HG03159 (cell line): ENCODE measurements at regions not wholly inside any gene's neighbourhood (a gene's known extent, or its start where the extent isn't known, plus 50 kb on each side); places are given as distances from the start of the nearest gene placed in this dataset.

Source experiments
- ATAC-seq: cut with Tn5 transposase; IDR thresholded peaks from one replicate; pipeline ENCODE4 v1.9.1; 2021; ENCODE audit warnings: mild to moderate bottlenecking, moderate library complexity; ENCODE audit not compliant: unreplicated experiment

DNA sequence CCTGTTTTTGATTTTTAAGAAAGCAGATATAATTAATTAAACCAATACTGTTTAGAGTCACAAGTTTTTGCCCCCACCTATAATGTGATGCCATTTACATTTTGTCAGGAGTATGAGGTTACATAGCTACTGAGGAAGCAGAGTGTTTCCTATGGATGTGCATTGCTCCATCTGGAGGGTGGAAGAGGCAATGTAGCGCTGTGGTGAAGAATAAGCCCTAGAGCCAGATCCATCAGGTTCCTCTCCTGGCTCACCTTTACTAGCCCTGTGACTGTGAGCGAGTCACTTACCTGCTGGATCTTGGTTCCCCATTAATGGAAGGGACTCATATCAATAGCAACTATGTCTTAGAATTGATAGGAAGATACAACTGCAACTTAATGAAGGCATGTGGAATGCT, 216.0 kb downstream of the GPAM start:
- no peak for ATAC-seq

DNA sequence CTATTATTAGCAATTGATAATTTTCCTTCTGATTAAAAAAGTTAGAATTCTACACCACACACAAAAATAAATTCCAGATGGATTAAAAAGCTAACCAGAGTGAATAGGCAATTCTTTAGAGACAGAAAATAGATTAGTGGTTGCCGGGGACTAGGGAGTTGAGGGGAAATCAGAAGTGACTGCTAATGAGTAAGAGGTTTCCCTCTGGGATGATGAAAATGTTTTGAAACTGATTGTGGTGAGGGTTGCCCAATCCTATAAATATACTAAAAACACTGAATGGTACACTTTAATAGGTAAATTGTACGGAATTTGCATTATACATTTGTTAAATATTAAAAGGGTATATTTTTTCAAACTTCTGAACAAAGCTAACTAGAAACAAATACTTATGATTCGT, 214.9 kb downstream of the GPAM start:
- no peak for ATAC-seq

DNA sequence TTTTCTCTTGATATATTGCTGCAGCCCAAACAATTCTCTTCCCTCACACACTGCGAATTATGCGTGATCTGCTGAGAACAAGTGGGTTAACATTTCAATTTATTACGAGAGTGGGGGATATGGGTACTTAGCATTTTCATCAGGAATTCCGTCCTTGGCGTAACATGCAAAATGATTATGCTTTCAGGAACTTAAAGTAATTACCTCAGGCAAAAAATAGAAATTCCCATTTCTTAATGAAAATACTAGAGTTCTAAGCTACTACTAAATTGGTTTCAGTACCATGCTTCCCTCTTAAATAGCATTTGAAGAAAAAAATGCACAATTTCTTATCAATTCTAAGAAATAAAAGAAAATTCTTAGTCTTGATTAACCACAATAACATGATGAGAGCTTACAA, 213.5 kb downstream of the GPAM start:
- ATAC-seq = no peak

DNA sequence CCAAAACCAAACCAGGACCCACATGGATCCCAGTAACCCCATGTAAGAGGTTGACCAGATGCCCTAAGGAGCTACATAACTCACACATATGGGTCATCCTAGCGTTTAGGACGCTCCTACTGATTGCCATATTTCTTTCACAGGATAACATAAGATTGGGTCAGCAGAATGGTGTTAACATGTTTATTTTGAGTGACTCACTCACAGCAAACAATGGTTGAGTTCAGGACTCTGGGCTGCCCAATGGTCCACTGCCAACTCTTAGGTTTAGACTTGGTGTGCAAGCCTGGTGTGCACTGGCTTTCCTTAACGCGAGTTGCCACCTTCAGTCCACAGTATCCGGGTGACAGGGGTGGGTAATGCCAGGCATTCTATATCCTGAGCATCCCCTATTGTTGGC, 211.5 kb downstream of the GPAM start:
- ATAC-seq = no peak

DNA sequence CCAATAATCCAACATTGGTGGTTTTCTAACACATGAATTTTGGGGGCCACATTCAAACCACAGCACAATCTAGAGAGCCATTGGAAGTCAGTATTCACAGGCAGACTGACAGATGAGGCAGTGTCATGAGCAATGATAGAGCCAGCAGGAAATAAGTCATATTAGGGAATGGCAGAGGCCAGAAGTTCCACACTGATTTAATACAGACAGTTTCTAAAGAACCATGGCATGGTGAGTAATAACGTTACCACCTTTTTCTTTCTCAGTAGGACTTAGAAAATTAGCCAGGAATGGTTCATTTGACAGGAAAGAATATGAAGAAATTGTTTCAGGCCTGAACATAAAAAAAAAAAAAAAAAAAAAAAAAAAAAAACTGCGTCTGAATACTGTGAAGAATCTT, 210.3 kb downstream of the GPAM start:
- no peak for ATAC-seq

DNA sequence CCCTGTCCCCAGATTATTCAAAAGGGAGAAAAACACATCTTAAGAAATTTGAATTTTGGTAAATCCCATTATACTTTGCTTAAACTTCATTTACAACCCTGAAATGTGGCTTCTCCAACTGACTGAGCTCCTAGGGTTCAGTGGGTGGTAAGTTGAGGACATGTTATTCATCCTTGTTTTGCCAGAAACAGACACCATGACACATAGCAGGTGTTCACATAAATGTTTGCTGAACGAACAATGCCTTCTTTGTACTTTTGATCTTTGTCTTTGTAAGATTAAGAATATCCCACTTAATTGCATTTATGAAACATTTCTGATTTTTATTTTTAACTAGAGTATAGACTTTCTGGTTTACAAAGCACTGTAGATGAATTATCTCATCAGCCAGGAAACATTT, 209.7 kb downstream of the GPAM start:
- ATAC-seq = no peak

DNA sequence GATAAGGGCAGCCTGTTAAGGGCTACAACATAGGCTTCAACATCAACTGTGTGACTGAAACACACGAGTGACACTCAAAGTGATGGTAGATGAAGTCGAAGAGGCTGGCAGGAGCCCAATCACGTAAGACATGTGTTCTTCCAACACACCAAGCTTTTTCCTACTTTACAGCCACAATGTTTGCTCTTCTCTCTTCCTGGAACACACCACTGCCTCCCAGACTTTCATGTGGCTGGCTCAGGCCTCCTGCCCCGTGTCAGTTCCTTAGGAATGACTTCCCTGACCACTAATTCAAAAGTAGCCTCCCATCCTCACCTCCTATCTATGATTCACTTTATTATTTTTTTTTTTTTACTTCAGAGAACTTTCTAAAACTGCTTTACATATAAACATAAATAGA, 209.2 kb downstream of the GPAM start:
- no peak for ATAC-seq

DNA sequence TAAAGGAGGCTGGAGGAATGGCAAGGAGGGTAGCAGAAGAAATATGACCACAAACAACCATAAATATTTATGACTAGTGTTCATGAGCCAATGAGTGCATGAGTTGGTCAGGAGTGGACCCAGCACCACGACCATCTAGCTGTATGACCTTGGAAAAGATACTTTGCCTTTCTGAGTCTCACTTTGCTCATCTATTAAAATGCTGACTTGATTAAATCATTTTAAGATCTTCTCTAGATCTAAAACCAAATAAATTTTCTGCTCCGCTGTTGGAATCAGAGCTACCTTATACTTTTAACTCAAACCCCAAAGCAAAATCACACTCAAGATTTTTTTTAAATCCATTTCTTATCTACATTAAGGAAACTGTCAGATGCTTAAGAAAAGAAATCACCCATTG, 207.0 kb downstream of the GPAM start:
- ATAC-seq = no peak

DNA sequence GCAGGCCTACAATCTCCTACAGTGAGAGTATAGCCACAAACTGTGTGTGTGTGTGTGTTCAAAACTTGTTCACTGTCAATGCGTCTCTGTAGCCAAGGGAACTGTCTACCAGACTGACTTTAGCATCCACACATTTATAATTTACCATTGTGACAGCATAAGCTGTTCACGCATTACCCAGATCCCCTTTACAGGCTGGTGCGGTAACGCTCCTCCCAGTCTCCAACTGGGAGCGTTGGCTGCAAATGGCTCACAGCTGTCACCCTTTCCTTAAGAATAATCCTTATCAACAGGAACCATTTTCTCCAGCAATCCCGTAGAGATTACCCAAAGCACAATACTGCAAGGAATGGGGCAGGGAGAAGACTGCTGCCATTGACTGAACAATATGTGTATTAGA, 199.5 kb downstream of the GPAM start:
- ATAC-seq = no peak

DNA sequence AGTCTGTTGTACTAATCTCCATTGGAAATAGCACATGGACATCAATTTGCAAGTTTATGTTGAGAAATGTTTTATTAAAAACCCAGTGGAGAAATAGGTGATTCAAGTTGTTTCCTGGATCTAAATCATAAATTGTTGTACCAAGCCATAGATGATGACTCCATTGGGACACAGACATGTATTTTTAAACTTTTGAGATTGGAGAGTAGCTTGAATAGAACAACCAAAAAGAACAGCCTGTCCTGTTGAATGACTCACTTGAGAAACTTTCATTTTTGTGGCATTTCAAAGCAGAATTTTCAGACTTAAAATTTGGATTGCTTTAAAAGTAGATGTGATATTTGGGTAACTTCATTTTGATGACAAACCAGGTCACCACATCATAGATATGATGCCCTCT, 197.5 kb downstream of the GPAM start:
- no peak for ATAC-seq

DNA sequence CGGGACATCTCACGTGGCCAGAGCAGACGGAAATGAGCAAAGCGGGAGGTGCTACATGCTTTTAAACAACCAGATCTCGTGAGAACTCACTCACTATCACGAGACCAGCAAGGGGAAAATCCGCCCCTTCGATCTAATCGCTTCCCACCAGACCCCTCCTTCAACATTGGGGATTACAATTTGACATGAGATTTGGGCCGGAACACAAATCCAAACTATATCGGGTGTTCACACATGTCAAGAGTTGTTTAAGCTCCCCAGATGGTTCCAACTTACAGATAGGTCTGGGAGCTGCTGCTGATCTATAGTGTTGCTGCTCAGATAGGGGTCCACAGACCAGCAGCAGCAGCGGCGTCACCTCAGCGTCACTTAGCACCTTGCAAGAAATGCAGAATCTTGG, 194.9 kb downstream of the GPAM start:
- no peak for ATAC-seq

DNA sequence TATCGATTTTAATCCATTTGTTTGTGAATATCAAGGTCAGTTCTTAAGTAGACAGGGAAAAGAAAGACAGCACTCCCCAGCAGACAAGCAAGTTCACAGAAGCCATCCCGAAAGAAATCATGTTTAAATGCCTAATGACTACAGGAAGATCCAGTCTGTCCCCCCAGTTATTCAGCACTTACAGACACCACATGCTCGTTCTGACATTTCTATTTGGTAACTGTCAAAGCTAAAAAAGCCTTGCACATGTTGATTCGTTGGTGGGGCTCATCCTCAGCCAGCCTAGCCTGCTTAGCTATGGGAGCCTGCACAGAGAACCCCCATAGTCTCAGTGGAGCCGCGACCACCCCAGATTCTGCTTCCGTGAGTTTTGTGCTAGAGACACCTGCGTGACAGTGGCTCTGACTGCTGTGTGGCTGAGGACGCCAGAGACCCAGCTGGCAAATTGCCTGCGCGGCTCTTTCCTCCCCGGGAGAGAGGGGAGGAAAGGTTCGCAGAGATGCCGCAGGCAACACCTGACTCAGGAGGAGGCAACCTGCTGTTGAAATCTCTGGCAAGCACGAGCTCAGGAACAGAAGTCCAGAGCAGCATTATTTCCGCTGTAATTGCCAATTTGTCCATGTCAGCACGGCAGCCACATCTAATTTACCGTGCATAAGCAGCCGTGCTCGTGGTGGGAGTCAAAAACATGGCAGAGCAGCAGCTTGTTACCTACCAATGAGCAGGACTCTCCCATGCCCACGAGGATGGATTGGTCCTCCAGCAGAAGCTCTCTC, 194.2 kb downstream of the GPAM start:
- ATAC-seq = no peak

DNA sequence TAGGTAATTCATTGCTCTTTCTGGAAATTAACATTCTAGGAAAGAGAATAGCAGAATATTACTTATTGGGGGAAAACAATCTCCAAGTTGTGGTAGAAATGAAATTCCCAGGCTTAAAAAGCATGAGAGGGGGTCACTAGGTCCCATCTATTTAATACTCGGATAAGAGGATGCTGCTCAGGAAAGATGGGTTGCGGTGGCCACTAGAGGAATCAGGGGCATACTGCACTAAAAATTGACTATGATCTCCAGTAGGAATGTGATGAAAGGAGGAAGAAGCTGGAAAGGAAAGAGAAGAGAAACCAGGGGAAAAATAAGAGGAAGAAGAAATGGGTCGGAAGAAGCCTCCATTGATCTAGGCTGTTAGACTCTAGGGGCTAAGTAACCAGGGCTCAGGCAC, 192.8 kb downstream of the GPAM start:
- ATAC-seq = no peak

DNA sequence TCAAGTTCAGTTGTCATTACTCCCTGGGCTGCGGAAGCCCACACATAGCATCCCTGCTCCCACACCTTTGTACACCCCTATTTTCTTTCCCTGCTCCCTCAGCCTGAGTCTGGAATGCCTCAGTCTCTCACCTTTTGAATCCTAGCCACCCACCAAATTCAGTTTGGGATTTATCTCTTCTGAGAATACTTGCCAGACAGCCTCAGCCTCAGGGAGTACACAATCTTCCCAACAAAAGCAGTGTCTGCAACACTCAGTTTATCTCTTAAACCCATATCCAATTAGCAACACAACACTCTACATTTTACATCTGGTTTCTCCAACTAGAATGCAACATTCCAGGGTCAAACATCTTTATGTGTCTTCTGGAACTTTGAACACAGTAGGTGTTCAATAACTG, 190.2 kb downstream of the GPAM start:
- ATAC-seq = no peak

DNA sequence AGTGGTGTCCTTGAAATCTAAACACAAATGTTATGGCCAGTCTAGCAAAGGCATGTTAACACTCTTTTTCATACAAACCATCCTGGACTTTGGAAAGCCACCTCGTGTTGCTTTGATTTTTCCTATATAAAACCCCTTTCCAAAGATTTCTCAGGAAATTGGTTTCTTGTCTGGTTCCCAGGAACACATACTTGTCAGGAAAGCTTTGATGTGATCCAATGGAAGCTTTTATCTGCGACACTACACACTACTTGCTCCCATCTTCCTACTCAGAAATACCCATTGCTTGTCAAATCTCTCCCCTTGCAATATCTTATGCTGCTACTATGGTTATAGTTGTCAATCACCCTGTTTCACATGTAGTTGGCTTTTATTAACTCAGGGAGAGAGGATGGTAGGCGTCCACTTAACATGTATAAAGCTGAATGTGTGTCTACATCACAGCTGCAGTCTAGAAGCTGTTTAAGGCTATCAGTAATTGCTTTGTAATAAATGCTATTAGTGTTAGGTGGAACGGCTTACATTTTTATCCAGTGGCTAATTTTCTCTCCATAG, 189.6 kb downstream of the GPAM start:
- no peak for ATAC-seq

DNA sequence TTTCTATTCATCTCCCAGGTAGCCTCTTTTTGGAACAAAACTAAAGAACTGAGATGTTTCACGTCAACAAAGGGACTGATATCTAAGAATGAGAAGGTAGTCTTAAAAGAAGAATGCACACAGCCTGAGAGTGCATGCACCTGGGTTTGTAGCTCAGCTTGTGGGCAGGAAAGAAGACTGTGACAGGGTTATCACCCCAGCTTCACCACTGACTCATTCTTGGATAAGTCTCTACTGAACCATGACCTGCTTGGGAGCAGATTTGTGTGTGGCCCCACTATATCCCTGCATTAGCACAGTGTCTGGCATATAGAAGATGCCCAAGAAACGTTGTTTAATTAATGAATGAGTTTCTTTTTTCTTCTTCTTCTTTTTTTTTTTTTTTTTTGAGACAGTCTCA, 187.5 kb downstream of the GPAM start:
- peak; percentile 97 for ATAC-seq

DNA sequence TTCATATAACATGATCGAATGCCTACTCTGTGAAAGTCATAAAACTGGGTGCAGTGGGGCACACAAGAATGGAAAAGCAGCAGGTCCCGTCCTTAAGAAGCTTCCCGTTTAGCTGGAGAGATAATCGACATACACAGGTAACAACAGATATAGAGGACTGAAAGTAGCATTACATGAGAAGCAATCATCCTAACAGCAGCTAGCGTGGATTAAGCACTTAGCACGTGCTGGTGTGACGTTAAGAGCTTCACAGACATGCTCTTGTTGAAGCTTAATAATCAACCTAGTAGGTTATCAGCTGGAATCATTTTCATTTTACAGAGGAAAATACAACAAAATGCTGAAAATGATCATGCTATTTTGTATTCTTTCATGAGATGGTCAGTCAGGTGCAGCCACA, 184.8 kb downstream of the GPAM start:
- no peak for ATAC-seq

DNA sequence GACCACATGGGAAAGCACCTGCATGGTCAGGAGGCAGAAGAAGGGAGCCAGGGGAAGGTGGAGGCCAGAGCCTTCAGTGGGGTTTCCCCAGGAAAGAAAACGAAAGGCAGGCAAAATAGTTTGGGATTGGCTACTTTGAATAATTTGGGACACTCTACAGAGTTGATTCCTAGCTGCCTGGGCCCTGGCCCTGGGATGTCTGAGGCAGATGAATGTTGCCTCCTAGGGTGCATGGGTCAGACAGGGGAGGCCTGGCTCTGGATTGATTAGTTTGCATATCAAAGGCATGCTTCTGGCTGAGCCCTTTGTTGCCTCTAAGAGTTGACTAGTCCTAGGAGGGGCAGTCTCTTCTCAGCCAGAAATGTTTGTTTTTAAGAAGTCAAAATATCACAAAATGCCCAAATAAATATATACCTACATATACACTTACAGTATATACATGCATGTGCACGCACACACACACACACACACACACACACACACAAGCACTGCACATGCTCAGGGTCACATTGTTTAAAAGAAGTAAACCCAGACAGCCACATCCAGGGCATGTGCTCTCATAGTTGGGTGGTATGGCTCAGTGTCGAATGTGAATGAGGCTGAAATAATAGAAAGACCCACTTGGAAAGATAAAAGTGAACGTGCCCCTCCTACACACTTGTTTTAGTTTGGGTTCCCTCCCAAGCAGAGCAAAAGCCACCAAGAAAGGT, 184.2 kb downstream of the GPAM start:
- no peak for ATAC-seq

DNA sequence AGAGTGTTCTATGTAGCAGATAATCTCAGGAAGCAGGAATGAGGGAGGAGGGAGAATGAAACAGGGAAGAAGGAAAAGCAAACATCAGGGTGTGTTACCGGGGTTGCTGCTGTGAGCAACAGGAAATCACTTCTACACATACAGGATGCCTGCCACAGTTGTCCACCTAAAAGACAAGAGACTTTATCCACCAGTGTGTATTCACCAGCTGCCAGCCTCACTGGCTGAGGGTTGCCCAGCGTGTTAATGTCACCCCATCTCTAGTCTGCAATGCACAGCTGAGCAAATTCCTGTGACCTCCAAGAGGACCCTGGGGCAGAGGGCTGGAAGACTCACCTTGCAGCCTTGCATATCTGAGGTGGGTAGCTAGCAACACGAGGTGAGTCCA, 183.7 kb downstream of the GPAM start:
- no peak for ATAC-seq

DNA sequence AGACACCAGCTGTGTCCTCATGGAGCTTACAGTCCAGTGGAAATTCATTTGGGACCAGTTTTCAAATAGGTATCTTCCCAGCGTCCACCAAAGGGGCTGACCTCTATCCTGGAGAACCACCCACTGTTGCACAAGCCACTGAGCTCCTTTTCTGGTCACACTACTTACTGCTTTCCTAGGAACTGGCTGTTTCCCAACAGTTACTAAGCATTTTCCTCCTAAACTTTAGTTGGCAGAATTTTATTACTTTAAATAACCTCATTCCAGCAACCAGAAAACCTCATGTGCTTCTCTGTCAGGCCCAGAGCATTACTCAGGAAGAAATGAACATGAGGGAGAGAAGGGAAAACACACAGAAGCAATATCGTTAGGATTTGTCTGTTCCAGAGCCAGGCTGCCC, 183.1 kb downstream of the GPAM start:
- no peak for ATAC-seq

DNA sequence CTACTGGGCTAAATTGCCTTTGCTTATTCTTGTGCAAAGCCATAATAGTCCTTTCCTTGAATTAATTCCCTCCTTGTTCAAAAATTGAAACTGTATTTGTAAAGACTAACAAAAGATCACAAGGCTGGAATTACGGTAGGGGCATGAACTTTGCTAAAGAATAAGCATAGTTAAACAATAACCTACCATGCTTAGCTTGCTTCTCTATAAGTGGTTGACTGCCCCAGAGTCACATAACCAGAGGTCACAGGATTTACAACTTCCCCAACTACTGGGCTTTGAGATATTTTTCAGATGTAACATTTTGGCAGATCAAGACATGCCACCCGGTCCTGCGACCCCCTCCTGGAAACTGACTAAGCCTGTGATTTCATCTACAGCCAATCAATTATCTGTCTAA, 181.4 kb downstream of the GPAM start:
- ATAC-seq = no peak

DNA sequence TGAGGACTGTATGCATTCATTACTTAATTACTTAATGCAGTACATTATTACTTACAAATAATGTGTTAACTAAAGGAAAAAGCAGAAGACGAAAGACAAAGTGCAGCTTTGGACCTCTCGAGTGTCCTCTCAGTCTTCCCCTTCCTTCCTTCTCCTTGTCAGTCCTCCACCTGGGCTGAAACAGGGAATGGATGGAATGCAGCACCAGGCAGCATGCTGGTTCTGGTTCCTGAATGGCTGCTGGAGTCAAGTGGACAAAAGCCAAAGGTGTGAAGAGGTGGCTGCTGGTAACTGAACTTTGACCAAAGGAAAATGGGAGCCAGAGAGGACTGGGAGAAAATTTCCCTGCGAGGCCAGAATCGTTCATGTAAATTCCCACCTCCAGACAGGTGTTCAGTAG, 179.5 kb downstream of the GPAM start:
- ATAC-seq = no peak

DNA sequence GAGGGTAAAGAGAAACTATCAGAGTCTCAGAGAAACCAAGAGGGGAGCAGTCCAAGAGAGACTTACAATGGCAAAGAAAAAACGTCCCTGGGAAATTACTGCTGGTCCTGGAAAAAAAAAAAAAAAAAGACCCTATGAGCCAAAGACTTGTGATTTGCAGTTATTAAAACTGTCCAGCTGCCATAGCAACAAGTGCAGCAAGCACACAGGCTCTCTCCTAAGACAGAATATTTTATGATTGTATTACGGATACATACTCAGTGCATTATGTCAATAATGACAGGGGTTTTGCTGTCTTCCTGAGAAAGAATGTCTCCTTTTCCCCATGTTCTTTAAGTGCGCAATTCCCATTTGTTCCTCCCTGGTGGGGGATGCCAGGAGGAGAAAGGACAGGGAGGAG, 178.5 kb downstream of the GPAM start:
- no peak for ATAC-seq
